GM19467 (cell line): ENCODE measurements at regions not wholly inside any gene's neighbourhood (a gene's known extent, or its start where the extent isn't known, plus 50 kb on each side); places are given as distances from the start of the nearest gene placed in this dataset.

Experiments used
- ATAC-seq: cut with Tn5 transposase; IDR thresholded peaks from one replicate; pipeline ENCODE4 v1.9.1; 2021; ENCODE audit warnings: mild to moderate bottlenecking, moderate library complexity; ENCODE audit not compliant: unreplicated experiment

GRCh38 chr11:119476038-119476437, 53.1 kb upstream of the THY1 start:
- no peak for ATAC-seq

GRCh38 chr11:119474682-119475596, 52.0 kb upstream of the THY1 start:
- ATAC-seq: no peak

DNA sequence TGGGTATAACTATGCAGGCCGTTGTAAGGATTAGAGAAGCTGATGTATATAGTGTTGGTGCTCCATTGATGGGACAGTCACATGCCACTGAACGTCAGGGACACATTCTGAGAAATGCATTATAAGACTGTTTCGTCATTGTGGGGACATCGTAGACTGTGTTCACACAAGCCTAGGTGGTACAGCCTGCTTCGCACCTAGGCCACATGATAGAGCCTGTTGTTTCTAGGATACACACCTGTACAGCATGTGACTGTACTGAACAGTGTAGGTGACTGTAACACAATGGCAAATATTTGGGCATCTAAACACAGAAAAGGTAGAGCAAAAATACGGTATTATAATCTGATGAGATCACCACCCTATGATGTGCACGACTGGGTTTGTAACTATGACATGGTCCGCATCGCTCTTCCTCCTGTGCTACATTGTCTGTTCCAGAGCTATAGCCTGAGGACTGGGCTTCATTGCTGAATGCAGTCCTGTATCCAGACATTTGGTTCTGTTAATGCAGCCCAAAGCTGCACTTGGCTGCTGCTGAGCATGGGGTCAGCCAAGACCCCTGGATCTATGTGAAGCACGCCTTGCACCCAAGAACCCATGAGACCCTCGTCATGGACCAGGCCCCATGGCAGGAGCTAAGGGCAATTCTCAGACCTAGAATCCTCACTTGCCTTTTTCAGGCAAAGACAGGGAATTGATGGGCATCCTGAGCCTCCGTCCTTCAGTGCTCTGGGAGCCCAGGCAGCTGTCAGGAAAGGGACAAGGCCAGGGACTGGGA, 51.1 kb upstream of the THY1 start:
- no peak for ATAC-seq

GRCh38 chr11:119473226-119473625, 50.3 kb upstream of the THY1 start:
- ATAC-seq: no peak

DNA sequence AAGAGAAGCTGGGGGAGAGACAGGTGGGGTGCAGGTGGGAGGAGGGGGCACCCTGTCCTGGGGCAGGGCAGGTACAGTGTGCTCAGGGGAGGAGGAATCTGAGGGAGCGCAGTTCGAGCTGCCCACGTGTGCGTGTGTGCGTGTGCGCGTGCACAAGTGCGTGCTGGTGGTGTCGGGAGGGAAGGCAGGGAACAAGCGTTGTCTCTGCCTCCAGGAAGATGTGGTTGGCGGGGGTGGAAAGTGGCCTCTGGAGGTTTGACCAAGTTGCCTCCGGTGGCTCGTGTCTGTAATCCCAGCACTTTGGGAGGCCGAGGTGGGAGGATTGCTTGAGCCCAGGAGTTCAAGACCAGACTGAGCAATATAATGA, 49.9 kb upstream of the THY1 start:
- ATAC-seq: no peak
